ENCODE measurements at regions not wholly inside any gene's neighbourhood (a gene's known extent, or its start where the extent isn't known, plus 50 kb on each side); places are given as distances from the start of the nearest gene placed in this dataset.

DNA sequence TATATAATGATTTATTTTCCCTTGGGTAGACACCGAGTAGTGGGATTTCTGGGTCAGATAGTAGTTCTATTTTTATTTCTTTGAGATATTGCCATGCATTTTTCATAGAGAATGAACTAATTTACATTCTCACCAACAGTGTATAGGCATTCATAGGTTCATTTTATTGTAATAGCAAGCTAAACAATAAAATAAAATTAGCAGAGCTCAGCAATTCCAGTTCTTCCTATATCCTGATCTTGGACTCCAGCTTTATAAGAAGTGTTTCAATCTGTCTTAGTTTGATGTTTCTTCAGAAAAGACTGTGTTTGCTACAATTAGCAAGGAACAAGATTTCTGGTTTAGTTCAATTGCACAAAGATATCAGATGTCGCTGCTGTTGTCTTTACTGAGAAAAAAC lies 1024.4 kb upstream of the LRRTM1 start:
- no peak for DNase-seq (ENCODE audit: low read depth)

DNA sequence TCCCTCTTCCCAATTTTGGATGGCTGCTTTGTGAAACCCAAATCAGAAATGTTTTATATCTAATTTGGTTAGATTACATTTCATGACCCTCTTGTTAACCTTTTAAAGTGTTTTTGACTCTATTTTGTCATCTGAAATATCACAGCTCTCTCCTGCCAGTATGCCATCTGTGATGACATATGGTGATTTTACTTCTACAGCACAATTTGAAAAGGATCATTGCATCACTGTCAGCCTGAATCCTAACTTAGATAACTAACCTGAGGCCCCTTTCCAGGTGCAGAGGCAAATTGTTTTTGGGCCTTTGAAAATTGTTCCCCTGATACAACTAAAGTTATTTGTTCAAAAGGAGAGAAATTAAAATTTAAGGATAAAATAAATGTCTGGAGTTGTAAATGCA lies 1023.4 kb upstream of the LRRTM1 start:
- no peak for DNase-seq (ENCODE audit: low read depth)

DNA sequence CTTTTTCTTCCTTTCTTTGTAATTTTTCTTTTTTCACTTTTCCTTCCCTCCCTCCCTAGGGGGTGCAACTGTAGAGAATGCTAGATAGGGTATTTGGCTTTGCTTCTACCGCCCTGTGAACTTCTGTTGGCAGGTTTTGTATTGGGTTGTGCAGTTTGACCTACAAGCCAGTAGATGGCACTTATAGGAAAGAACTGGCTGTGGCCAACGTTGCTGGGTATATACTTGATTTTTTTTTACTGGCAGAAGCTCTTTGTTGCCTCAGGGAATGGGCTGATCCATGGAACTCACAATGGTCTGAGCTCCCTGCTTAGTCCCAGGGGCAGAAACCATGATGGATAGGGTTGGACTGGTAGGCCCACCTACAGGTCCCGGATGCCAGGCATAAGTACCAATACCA lies 1019.5 kb upstream of the LRRTM1 start:
- no peak for DNase-seq (ENCODE audit: low read depth)

DNA sequence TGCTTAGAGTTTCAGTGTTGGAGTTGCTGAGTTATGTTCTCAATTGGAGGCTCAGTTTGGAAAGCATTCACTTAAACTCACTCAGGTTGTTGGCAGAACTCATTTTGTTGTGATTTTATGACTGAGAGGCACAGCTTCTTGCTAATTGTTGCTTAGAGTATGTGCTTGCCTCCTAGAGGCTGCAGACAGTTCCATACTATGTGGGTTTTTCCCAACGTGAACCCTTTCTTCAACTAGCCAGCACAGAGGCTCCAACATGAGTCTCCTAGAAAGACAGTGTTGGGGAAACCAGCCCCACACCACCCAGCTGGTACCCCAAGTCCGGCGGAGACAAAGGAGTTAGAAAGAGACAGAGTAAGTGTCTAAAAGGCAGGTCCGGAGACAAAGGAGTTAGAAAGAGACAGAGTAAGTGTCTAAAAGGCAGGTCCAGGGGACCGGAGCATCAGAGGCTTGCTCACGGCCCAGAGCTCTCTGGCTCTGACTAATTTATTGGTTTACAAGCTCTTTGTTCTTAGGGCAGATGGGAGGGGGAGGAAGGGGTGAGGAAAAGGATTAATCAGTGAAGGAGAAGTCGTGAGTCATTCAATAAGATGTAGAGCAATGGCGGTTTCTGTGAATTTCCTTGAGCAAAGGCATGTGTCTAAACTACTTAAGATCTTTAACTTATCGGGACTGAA lies 999.7 kb upstream of the LRRTM1 start:
- DNase-seq (ENCODE audit: low read depth): no peak

DNA sequence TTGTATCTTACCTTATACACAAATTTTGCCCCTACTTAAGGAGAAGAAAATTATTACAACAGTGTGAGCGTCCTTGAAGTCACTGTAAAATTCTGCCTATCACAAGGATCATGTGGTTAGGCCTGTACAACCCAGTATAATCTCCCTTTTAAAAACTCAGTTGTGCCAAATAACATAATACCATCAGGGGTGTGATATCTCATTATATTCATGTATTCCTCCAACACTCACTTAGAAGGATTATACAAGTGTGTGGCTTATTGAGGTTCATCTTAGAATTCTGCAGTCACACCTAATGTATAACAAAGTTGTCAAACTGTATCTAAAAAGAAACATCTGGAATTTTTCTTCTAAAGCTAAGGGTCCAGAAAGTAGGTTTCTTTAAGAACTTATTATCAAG lies 998.8 kb upstream of the LRRTM1 start:
- DNase-seq (ENCODE audit: low read depth): no peak

DNA sequence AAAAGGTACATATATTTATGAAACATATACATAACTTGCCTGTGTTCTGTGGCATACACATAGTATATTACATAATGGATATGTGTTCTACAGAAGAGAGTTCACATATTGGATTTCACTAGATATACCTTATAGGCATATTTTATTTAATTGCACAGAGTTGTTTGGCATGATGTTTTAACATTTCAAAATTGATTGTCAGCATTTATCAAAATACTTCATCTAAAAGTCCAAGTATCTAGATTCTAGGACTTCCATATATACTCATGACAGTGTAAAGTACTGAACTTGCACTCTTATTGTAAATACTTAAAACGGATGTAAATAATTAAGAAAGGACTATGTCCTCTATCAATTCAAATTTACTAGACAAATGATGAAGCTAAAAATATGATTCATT lies 995.3 kb upstream of the LRRTM1 start:
- no peak for DNase-seq (ENCODE audit: low read depth)

DNA sequence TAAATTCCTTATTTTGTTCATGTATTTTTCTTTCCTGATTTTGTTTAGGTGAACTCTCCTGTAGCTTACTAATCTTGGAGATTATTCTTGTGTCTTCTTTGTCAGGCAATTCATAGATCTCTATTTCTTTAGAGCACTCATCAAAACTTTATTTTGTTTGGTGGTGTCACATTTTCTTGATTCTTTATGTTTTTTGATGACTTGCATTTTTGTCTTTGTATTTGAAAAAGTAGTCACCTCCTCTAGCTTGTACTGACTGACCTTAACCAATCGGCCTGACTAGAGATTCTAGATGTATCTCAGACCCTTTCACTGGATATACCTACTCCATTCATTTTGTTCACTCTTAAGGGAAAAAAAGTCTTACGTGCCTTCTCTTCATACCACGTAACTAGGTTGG lies 986.3 kb upstream of the LRRTM1 start:
- no peak for DNase-seq (ENCODE audit: low read depth)

DNA sequence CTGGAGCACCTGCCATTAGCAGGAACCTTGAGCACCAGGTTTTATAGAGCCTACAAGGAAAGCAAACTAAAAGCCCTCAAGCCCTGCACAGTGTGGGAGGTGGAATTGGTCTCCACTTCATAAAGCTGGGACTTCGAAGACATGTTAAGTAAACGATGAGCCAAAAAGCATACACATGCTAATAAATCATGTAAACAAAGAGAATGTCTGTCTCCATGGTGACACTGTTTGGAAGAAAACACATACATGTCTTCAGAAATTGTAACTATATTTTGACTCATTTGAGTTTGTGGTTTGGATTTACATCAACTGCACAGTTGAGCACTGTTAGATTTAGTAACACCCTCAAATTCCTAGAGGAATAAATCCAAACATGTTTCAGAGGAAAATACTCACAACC lies 978.5 kb upstream of the LRRTM1 start:
- DNase-seq (ENCODE audit: low read depth): no peak

DNA sequence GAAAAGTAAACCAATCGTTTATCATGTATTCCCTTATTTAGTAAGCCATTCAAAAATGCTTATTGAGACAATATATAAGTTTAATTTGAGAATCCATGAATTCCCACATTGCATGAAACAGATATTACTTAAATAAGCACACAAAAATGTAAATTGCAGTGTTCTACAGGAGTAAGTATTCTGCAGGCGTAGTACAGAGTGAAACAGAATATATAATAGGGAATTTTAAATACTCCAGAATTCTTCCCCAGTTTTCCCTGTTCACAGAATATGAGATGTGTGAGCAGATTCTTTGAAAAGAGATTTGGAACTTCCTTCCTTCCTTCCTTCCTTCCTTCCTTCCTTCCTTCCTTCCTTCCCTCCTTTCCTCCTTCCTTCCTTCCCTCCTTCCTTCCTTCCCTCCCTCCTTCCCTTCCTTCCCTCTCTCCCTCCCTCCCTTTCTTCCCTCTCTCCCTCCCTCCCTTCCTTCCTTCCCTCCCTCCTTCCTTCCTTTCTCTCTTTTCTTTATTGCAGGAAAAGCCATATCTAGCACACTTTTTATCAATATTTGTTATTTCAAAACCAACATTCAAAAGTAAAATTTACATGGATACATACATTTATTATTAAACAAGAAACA lies 977.7 kb upstream of the LRRTM1 start:
- no peak for DNase-seq (ENCODE audit: low read depth)

DNA sequence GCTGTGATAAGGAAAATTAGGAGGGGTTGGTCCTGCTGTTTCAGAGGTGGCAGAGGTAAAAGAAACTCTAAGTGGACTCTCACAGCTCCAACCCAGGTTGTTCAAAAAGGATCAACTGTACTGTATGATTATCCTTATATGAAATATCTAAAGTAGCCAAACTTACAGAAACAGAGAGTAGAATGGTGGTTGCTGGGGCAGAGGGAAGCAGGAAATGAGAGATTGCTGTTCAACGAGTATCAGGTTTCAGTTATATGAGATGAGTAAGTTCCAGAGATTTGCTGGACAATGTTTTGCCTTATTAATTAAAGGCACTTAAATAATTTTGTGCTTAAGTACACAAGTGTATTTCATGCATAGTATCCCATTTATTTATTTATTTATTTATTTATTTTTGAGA lies 972.0 kb upstream of the LRRTM1 start:
- DNase-seq (ENCODE audit: low read depth): no peak

DNA sequence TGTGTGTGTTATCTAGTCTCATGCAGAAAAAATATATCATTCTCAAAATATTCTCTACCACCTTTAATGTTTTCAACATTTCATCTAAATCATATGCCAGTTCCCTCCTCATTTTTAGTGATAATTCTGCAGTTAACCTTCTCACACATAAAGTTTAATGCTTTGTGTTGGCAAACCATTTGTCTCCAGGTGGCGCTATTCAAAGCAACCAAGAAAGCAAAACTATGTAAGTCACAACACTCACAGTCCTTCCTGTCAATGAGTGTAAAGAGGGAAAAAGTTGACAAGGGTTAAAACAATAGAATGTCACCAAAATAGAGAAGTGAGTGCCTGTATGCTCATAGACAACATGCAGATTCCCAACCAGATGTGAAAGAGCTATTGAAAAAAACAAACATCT lies 961.6 kb upstream of the LRRTM1 start:
- DNase-seq (ENCODE audit: low read depth): no peak

DNA sequence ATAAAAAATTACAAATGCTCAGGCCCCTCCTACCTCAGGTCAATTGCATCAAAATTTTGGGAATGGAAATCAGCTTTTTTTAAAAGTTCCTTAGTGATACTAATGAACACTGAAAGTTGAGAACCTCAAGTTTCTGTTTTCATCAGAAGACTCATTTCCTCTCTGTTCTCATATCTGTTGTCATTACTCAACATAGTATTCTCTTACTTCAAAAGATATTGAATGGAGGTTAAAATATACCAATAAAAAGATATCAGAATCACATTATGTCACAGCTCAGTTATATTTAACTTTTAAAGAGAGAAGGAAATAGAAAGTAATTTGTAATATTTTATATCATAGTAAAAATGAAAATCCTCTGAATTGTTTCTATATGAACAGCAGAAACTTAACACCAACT lies 959.4 kb upstream of the LRRTM1 start:
- DNase-seq (ENCODE audit: low read depth): no peak

DNA sequence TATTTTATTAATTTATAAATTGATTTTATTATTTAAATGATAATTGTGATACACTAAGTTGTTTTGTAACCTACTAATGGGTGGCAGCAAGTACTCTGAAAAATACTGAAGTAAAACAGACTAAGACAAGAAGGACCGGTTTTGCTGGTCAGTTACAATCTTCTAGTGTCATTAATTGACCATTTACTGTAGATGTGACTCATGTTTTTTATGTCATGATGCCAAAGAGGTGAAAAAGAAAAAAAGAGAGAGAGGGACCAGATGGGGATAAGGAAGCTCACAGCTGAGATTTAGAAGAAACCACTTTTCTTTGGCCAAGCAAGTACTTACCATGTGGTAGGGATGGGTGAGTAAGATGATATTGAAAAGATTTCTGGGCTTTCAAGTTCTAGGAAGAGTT lies 955.8 kb upstream of the LRRTM1 start:
- no peak for DNase-seq (ENCODE audit: low read depth)

DNA sequence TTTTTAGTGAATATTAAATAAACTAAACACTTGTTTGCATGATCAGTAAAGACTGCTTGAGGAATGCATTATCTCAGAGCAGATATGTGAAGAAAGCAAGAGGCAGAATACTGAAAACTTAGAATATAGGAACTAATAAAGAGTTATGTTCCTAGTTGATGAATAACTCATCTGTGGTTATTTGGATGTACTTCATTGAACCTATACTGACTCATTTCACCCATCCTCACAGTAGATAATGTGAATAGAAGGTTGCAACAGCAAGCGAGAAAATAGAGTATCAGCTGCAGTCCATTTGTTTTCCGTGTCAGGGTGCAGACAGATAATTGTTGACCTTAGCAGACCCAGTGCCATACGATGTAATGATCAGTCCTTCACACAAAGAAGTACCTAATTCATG lies 945.7 kb upstream of the LRRTM1 start:
- no peak for DNase-seq (ENCODE audit: low read depth)

DNA sequence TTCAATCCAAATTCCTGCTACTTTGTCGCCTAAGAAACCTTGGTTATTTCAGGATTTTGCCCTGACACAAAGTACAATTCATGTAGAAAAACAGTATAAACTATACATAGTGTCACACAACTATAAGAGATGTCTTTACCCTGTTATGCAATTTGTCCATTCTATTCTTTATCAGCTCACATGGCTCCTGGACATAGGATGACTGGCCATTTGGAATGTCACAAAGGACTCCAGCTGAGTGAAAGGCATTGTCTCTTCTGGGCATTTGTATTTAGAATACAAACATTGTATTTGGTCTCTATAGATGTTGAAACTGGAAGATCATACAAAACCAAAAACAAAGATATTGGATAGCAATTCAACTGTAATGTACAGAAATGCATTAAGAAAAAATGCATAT lies 944.6 kb upstream of the LRRTM1 start:
- no peak for DNase-seq (ENCODE audit: low read depth)

DNA sequence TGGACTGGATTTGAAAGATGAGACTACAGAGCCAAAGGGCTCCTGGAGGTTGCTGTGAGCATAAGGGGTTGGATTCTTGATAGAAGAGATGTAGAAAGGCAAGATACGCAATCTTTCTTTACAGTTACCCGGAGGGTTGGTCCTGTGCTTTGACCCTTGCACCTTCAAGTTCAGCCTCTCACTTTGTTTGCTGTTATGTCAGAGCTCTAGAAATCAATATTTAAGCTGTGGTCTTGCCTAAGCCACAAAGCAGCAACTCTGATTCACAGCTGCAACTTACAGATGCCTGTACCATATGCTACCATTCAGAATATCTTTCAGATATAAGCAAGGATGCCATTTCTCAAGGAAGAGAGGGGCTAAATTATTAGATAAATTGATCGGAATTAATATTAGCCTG lies 943.1 kb upstream of the LRRTM1 start:
- no peak for DNase-seq (ENCODE audit: low read depth)

DNA sequence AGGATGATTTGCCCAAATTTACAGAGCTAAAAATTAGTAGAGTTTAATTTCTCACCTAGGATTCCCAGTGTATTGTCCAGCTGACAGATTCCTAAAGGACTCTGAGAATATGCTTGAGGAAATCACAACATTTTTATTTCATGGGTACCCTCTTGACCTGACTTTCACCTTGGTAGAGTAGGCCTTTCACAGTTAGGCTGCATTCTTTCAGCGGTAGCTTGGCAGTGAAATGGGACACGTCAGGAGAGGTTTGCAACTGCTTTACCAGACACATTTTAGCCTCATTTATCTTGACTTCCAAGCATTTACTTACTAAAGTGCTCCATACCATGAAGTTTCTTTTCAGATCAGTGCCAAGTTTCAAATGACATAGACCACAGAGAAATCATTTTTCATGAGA lies 937.9 kb upstream of the LRRTM1 start:
- DNase-seq (ENCODE audit: low read depth): no peak

DNA sequence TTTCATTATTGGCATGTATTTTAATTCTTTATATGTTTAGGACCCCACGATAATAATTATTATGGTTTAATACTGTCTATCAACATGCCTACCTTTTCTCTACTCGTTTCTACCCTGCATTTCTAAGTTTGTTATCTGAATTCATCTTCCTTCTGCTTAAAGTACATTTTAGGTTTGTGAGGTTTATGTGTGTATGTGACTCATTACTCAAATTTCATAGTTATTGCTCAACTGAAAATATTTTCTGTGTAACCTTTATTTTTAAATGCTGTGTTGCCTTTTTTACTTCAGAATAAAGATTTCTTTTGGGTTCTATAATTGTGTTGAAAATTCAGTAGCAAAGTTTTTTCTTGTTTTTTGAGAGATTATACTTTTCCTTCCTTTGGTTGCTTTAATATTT lies 933.9 kb upstream of the LRRTM1 start:
- no peak for DNase-seq (ENCODE audit: low read depth)

DNA sequence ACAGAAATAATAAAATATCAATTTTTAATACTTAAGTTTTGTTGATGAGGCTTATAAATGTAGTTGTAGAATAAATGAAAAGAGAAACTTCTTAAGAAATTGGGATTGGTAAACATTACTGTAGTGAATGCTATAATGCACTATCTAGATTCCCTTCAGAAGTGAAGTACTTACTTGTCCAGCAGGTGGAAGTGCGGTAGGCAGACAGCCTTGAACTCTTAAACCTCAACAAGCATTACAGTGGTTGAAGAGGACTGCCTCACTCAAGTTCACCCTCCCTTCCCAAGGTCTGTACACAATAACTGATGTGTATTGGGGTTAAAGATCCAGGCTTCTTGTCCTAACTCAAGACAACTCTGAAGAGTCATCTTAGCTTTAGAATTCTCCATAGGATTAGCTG lies 931.0 kb upstream of the LRRTM1 start:
- DNase-seq (ENCODE audit: low read depth): no peak

DNA sequence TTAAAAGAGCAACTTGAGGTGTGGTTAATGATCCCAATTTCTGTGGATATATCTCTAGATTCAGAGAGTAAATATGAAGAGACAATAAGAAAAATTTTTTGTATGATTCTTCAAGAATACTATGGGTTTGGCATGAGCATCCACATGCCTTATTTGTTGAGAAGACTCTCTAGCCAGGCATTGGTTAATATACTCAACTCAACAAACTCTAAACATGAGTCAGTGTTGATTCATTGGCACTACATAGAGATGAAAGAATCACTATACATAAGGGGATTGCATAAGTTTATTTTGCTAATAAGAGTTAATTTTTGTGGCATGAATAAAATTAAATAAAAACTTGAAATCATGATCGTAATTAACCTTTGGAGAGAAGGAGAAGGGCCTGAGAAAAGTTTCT lies 930.2 kb upstream of the LRRTM1 start:
- DNase-seq (ENCODE audit: low read depth): no peak

DNA sequence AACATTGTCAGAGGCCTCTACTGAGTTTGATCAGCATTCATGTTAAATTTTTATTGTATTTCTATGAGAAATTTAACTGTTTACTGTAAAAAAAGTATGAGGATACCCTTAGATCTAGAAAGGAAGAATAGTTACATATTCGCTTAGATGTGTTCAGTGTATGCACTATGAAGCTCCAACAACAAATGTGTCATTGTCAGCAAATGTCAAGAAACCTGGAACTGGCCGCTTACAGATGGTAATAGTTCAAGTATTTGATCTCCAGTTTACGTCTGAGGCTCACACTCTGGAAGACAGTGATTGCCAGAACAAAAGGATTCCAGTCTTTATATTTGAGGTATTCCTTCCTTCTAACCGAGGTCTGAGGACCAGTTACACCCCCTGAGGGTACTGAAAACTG lies 921.2 kb upstream of the LRRTM1 start:
- DNase-seq (ENCODE audit: low read depth): no peak

DNA sequence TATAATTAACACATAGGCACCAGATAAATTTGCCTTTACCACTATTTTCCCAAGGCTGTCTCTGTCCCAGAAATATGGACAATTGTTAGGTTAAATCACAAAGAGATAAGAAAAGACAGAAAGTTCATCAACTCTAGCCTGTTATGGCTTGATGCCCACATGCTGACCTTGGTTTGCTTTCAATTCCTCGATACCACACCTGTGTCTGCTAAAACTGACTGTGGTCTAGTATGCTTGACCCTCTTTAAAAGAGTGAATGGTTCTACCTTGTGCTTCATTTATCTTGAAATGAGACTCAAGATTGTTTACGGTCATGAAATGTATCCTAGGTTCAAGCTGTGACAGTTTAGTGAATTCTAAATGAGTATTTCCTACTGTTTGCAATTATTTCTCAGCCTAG lies 909.0 kb upstream of the LRRTM1 start:
- DNase-seq (ENCODE audit: low read depth): no peak

DNA sequence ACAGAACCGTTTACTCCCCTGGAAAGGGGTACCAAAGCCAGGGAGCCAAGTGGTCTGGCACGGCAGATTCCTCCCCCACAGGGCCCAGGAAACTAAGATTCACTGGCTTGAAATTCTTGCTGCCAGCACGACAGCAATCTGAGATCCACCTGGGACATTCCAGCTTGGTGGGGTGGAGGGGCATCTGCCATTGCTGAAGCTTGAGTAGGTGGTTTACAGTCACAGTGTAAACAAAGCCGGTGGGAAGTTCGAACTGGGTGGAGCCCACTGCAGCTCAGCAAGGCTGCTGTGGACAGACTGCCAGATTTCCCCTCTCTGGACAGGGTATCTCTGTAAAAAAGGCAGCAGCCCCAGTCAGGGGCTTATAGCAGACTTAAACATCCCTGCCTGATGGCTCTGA lies 901.7 kb upstream of the LRRTM1 start:
- DNase-seq (ENCODE audit: low read depth): no peak

DNA sequence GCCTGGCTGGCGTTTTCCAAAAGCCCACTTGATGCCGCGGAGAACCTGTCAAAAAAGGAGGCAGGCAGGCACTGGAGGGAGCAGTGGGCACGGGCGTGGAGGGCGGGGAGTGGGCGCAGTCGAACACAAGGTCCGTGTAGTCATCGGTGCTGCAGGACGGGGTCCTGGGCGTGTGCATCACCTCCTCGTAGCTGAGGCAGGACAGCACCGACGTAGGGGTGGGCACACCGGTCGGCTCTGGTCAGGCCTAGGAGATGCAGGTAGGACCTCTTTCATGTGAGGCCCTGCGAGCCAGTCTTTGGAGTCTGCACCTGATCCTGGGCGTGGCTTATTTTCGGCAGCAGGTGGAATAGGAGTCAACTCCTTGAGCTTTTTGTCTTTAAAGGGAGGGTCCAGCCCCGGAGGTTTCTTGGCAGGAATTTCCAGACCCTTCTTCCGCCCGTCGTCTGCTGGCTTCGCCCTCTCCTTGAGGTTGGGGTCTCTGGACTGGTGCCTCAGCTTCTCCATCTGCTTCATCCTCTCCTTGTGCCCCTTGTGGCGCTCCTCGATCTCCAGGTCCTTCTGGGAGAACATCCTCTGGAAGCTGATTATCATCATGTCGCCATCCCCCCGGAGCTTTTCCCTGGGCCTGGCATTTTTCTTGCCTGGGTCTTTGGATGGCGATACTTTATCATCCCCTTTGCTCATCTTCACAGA lies 892.5 kb upstream of the LRRTM1 start:
- DNase-seq (ENCODE audit: low read depth): no peak
